Renal cortical epithelial cell (primary cell): ENCODE measurements at regions not wholly inside any gene's neighbourhood (a gene's known extent, or its start where the extent isn't known, plus 50 kb on each side); places are given as distances from the start of the nearest gene placed in this dataset.

Source experiments
- DNase-seq: peaks from one replicate; pipeline ENCODE4 v3.0.0-alpha.2; 2011; ENCODE audit warnings: low read depth

DNA sequence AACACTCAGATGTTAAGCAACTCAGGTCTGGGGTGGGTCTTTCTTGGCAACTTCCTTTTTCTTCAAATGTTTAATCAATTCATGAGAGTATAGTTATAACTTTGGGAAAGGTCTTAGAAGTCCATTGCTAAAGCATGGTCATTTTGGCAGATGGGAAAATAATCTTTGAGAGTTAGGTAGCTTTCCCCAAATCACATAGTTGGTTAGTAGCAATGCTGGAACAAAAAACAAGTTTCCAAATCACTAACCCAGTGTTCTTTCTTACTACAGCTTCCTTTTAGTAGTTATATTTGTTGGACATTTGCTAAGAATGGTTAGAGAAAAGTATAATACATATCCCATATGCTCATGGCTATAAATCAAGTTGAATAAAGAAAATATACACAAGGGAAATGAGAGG, 185.2 kb upstream of the SLC14A2 start:
- DNase-seq = no peak

DNA sequence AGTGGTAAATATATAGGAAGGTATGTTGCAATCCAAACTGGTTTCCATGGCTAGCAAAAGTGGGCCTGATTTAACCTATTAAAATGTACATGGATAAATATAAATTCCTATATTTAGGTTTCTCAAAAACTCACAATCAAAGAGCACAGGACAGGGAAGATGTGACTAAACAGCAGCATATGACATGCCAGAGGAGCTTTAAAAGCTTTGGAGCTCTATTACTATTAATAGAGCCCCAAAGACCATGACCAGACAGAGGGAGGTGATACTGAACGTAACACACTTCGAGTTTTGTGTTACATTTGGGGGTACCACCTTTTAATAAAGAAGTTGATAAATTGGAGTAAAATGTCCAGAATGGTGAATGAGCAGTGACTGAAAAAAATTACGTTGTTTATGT, 179.5 kb upstream of the SLC14A2 start:
- DNase-seq = no peak

DNA sequence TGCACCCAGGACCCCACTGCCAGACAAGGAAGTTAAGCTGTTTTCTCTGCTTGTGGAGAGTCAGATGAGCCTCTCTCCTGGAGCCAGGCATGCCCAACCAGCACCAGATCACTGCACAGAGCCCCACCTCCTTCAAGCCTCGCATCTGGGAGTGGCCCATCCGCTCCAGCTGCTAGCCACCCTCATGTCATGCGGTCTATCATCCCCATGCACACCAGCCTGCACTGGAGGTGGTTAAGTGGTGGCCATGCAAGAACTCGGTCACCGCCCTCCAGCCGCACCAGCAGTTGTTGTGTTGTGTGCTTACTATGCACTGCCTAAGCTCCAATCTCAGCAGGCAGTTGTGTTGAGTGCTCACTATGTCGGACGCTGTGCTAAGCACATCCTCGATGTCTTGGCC, 177.9 kb upstream of the SLC14A2 start:
- DNase-seq = no peak

DNA sequence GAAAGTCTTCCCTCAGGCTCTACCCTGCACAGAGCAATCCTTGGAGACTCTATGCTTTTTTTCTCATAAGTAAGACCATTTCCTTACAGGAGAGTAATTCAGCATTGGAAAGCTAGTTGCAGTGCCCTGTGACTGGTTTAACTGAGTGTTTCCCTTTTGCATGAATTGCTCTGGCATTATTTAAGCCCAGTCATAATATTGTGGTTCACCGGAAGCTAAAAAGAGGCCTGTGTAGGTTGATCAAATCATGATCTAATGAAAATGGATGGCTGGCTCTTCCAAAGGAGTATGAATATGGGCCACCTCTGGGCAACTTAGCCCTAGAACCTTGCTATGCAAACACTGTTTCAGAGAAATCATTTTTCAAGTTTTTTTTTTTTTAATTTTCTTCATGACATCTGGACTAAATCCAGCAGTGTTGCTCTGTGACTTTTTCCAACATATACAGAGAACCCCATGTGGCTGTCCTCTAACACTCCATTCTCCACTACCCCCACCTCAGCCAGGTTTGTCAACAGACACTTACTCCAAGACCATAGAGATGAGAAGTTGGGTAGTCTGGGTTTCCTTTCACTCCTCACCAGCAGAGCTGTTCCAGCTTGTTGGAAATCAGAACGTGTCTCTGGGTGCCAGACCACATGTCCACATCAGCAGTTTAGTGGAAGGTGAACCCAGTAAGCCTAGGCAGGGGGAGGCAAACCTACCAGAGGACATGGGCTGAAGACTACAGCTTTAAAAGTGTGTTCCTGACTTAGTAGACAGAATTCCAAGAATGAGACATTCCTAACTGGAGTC, 175.2 kb upstream of the SLC14A2 start:
- DNase-seq = no peak

DNA sequence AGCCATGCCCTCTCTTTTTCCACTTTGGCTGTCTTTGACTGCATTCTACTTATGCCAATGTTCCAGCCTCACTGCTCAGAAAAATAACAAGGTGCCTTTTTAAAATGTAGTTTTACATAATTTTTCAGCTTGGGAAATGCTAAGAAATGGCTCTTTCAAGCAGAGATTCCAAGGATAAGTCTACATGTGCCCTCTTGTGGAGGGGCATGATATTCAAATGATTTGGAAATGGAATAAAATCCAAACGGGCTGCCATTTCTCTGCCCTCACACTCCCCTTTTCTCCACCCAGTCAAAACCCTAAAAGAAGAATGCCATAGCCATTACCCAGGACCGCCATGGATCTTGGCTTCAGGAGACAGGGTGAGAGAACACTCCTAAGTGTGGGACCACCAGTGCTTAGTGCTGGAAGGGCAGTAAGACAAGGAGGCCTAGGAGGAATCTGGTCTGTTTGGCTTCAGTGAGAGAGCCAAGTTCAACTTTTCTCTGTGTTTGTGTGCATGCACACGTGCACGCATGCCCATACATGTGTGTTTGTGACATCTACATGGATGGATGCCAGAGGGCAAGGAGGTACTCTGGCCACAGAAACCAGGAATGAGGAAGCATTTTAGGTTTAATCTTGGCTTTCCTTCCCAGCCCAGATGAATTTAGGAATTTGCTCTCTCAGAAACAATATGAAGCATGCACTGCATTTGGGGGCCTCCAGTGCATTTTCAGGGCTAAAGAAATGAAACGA, 174.0 kb upstream of the SLC14A2 start:
- peak; percentile 4 for DNase-seq

DNA sequence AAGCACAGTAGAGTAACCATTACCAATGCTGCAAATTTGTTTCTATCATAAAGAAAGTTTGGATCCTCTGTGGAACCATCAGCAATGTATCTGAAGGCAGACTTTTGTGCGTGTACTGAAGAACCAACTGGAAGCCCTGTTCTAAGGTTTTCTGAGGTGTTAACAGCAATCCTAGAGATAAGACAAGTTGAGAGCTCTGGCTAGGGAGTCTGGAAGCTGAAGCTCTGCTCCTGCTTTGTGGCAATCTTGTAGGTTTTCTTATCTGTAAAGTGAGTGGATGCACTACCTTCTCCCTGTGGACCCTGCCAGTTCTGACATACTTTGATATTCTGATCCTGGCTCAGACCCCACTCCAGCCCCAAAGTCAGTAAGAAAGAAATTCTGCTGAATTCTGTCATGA, 171.2 kb upstream of the SLC14A2 start:
- DNase-seq = no peak

DNA sequence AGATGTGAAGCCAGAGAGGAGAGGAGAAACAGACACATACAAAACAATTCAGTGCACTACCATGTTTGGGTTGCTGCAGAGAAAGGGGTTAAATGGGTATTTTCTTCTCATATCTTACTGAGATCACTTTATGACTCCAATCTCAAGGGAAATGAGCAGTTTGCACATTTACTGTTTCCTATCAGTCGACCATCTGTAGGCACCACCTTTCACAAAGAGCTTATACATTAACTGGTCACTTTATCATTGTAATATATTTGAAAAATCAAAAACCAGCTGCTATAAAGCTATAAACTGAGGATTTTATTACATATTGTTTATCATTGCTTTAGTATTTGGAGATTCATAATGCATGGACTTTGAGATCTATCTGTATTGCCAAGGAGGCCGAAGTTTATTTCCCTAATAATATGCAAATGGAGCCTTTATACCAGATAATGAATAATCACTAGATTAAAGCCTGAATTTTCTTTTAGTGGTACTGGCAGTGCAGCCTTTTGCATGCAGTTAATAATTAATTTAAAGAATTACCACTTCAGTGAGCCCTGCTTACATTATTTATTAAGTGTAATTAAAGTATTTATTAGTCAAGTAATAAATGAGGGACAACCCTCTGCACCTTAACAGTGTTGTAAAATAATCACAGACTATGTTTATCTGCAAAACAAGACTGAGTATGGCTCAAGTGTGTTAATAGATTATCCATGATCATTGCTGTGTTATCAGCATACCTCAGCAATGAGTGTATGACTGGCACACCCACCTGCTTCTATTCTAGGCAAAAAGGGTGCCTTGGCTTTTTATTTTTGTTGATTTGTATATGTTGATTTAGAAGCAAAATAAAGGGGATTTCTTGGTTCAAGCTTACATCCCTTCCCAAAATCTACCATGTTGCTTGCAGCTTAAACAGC, 167.7 kb upstream of the SLC14A2 start:
- DNase-seq = peak; percentile 71

DNA sequence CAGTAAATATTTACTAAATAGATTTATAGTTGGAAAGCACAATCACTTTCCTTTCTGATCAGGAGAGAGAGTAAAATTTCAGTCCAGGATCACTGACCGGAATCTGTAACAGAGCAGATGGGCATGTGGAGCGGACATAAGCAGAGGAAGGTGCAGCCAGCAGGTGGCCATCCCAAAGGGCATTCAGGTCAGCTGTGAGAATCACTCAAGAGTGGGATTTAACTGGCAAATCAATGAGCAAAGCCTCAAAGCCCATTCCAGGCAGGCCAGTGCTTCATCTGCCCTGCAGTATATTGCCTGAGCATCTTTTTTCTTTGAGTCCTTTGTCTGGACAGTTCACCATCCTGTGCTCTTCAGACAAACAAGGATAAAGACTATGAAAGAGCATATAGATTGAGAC, 166.4 kb upstream of the SLC14A2 start:
- DNase-seq = no peak

DNA sequence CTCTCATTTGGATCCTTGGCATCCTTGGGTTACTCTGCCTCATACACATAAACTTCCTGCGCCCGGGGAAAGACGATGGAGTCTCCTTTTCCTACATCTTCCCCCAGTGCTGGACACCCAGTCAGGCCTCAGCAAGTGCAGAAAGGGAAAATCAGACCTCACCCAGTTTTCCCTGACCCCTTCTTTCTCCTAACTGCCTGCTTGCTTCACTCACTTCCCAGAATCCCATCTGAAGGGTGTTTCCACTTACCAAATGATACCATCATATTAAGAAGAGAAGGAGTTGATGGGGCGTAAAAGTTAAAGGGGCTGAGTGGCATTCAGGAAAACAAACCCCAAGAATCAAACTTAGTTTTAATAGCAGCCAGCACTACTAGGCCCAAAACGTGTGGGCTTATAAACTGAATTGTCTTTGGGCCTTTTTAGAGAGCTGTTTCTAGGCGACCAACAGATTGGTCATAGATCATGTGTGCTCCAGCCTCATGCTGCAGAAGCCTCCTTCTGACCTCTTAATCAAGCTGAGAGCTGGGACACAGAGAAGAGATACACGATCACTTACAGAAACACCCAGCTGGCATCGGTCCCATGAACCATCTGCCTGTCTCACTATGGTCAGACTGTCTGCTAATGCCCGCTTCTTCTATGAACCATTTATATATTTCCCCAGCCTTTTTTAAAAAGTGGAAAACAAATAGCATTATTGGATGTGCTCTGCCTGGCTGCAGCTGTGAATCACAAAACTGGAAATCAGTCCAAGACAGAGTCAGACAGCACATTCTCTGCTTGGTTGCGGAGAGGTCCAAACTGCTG, 165.7 kb upstream of the SLC14A2 start:
- no peak for DNase-seq

DNA sequence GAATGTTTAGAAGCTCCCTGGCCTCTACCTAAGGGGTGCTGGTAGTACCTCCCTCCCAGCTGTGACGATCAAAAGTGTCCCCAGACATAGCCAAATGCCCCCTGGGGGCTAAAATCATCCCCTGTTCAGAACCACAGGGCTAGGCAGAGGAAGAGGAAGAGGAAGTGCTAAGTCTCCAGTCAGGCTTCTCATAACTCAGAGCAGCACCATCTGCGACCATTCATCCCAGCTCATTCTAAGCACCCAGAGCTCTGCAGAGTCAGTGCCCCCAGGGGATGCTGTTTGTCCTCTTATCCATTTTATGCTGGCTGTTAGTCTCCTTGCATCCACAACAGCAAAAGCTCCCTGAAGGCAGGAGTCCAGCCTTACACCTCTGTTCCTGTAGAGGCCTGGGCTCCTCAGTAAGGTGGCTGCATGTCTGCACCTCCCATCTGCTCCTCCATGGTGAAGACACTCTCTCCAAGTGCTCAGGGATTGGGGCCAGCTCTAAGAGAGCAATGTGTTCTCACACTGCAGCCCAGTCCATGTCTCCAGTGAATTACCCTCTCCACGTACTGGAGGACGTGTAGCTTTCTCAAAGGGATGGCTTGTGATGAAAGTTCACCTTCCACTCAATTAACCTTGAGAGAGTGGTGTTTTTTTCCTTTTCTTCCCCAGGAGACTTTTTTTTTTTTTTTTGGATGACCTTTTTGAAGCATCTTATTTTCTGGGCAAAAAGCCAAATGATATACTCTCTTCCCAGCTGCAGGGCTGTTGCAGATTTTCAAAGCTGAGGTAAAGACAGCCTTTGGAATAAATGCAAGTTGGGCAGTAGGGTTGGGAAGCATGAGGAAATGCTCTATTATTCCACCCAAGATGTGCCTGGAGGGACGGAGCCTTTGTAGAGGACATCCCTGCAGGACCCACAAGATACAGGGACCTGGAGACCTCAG, 158.9 kb upstream of the SLC14A2 start:
- no peak for DNase-seq

DNA sequence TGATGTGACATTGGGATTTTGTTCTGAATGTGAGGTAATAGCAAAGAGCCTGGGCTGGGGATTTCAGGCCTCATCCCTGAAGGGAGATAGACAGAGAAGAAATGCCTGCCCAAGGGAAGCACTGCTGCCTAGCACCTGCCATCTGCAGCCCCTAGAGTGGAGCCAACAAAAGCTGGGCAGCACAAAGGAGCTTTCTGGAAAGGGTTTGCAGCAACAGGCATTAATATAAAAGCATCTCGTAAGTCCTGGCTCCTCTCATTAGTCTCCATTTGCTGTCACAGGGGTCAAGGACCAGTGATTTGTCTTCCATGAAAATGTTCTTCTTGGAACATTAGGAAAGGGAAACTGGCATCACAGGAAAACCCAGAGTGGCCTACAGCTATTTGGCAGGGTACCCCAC, 157.2 kb upstream of the SLC14A2 start:
- DNase-seq = no peak

DNA sequence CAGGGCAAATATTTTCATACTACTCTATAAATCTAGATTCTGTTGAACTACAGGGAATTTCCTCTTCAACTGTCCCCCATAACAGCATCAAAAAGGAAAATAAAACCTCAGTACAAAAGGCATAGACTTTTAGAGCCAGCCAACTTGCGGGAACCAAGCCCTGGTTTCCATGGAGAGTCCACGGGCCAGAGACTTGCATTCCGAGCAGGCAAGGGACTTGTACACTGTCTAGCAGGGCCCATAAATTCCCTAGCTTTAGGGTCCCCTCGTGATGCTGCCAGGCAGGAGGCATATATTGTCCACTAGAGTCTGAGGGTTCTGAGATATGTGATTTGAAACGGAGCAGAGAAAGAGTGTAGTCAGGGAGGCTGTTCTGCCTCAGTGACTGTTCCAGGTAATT, 153.1 kb upstream of the SLC14A2 start:
- no peak for DNase-seq

DNA sequence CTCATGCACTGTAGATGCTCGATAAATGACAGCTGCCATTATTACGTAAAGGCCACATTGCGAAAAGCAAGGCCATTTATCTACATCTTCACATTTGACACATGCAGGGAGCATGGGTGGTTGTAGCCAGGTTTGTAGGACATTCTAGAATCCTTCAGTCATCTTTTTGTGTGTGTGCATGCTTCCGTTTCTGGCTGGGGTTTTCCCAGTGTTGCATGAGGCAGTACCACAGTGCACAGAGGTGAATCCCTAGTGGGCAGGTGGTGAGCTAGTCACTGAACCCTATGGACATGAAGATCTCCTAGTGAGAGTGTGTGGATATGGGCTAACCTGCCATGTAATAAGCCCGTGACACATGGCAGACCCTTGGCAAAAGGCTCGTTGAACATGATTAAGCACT, 151.8 kb upstream of the SLC14A2 start:
- DNase-seq = no peak

DNA sequence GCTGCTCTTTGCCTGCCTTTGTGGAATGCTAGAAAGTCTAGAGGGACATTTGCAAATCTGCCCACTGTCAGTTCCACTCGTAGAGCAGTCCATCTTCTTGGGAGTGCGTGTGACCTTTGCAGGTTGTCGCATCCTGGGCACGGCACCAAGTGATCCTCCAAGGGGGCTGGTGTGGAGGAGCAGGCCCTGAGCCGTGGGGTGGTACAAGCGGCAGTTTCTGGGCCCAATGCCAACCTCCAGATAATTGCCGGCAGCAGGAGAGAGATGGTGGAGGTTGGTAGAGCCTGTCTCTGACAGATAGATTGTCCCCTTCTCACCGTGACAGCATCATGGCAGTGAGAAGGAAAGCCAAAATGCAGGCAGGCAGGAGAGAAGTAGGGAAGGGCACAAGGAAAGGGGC, 150.7 kb upstream of the SLC14A2 start:
- DNase-seq = no peak

DNA sequence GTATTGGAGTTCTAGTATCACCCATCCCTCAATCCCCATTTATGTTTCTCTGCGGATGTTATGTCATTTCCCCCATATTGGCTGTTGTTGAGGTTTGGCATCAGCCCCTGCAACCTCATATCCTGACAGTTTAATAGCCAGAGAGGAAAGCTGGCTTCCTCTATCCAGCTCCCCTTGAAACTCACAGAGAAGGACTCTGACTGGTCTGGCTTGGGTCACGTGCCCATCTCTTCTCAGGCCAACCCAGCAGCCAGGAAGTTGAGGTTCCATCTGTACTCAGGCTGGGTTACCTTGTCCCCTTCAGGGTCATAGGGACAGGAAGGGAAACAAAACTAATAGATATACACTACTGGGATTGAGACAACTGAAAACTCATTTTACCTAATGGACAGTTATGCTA, 148.0 kb upstream of the SLC14A2 start:
- DNase-seq = no peak

DNA sequence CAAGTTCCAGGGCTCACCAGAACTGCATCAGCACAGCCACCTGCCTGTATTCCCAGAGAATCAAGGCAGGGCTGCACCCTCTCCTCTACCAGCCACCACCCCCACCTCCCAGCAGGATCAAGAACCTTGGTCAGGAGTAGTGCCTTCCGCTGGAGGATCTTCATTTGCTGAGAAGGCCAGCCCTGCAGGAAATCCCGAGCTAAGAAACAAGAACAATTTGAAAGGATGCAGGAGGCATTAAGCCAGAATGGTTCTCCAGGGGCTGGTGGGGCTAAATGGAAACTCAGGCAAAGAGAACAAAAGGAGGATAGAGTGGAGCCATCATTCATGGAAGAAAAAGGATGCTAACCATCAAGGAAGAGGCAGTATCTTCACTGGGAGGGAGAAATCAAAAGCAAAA, 147.3 kb upstream of the SLC14A2 start:
- no peak for DNase-seq

DNA sequence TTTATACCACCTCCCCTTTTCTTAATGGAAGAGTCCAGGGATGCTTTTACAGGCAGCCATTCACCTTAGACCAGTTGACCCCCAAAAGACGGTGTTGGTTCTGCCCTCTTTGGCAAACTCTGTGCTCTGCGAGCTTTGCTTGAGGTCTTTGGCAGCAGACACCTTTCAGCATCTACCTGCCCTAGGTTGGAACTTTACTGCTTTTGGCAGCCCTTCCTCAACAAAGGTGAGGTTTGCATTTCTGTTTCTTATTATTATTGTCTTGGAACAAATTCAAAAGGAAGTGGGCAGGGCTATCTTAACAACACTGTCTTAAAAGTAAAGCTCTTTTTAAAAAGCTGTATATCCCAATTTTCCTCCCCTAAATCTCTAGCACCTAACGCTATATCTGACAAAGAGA, 136.4 kb upstream of the SLC14A2 start:
- DNase-seq = no peak

DNA sequence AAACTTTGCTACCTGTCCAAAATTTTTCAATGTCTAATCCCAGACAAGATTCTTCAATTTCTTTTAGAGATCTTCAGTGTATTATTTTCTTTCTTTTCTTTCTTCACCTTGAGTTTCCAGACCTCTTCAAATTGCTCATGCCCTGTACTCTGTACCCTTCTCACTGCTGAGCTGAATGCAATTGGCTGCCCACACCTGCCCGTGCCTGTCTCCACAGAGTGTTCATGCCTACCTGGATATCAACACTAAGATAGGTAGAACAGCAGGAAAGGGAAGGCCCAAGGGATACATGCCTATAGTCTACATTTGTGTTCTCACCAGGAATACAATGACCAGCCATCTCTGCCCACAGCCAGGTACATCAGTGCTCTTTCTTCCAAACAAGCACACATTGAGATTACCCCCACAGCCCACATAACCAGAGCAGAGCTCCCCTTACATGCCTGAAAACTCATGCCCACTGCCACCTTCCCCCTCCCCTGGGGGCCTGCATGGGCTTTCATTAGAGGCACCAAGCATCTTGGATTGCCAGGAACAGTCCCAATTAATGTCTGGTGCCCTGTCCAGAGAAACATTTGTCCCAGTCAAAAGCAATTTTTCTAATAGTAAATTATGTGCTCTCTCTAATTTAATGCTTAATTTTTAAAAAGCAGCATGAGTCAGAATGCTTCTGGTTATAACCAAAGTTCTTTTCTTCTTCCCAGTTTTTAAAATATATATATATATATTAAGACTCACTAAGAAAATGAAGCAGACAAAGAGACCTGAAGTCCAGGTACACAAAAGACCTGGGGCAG, 134.9 kb upstream of the SLC14A2 start:
- no peak for DNase-seq

DNA sequence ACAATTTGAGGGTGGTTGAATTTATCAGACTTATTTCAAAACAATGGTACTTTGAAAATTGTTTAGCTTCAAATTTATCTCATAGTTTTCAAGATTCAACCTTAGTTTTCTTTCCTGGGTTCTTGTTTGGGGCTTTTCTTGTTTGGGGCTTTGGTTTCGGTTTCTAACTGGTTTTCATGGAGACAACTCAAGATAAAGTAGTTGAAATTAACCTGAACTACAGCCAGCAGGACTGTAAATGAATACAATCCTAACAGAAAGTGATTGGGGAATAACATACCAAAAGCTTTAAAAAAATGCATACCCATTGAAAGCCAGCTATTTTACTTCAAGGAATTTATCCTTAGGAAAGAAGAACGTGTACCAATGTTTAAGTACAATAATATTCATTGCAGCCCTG, 133.5 kb upstream of the SLC14A2 start:
- DNase-seq = no peak

DNA sequence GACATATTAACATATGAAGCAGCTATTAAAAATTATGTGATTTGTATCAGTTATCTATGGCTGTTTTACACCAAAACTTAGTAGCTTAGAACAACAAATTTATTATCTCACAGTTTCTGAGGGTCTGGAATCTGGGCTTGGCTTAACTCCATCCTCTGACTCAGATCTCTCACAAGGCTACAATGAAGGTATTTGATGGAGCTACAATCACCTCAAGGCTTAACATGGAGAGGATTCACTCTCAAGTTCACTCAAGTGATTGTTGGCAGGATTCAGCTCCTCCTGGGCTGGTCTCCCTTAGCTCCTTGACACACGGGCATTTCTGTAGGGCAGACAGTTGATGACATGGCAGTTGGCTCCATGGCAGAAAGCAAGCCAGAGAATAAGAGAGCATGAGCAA, 133.0 kb upstream of the SLC14A2 start:
- DNase-seq = peak; percentile 13
